Hematopoietic multipotent progenitor cell treated with erythropoietin and hydrocortisone succinate and interleukin-3 and kit ligand, for 15 days (in vitro differentiated cells): ENCODE measurements at regions not wholly inside any gene's neighbourhood (a gene's known extent, or its start where the extent isn't known, plus 50 kb on each side); places are given as distances from the start of the nearest gene placed in this dataset.

Source experiments
- DNase-seq: peaks from one replicate; pipeline ENCODE4 v3.0.0-alpha.2; 2015; ENCODE audit warnings: low spot score

- no peak for DNase-seq
Observed at GRCh38 chr21:16013570-16013969, 283.8 kb downstream of the USP25 start.

DNA sequence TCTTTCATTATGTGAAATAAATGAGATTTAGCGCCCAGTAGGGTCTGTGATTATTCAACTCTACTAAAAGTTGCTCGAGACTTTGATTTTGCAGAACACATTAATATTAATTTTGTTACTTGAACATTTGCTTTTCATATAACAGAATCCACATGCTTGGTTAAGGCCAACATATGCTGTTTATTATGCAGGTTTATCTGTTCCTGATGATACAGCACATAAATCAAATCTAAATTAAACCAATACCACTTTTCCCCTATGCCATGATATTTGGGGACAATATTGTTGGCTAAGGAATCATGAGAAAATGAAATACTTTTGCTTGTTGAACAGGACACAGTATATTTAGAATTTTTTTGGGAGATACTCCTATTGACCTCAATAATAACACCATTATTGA lies 291.1 kb downstream of the USP25 start:
- DNase-seq, result no peak

- DNase-seq, result no peak
Observed at GRCh38 chr21:16022116-16022515, 292.3 kb downstream of the USP25 start.

- no peak for DNase-seq
Observed at GRCh38 chr21:16022921-16023320, 293.1 kb downstream of the USP25 start.

DNA sequence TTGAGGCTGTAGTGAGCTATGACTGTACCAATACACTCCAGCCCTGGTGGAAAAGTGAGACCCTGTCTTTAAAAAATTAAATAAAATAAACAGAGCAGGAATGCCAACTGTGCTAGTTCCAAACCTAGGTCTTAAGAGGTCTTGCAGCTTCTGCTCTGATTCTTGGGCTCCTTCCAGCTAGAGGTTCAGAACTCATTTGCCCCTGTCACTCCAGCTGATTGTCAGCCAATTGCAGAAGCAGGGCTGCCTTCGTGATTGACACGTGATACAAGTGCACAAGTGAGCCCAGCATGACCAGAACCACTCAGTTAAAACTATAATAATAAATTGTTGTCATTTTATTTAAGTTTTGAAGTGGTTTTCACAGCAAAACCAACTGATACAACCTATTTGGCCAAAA lies 298.4 kb downstream of the USP25 start:
- DNase-seq, result no peak

GRCh38 chr21:16028941-16029464 lies 299.2 kb downstream of the USP25 start:
- no peak for DNase-seq

GRCh38 chr21:16033193-16033592 lies 303.4 kb downstream of the USP25 start:
- no peak for DNase-seq

- DNase-seq, result no peak
Observed at GRCh38 chr21:16034446-16035190, 304.8 kb downstream of the USP25 start.

GRCh38 chr21:16037421-16037955 lies 307.7 kb downstream of the USP25 start:
- no peak for DNase-seq

- DNase-seq, result no peak
Observed at GRCh38 chr21:16040601-16041000, 310.8 kb downstream of the USP25 start.

DNA sequence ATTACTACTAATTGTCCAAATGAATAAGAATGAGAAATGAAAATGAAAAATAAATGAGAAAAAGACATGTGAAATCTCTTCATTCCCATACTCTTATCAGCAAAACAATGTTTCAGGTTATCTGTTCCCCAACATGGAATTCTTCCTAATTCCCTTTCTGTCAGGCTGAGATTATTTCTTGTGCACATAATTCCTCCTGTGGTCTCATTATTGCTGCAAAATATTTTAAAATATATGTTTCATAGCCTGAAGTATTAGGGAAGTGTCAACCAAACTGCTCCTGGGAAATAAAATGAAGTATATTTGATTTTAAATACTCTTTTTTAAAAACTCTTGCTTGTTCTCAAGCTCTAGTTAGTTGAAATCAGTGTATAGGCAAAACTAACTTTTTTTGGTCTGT lies 314.9 kb downstream of the USP25 start:
- DNase-seq, result no peak

- no peak for DNase-seq
Observed at GRCh38 chr21:16046656-16047330, 317.0 kb downstream of the USP25 start.

- DNase-seq, result no peak
Observed at GRCh38 chr21:16047904-16048303, 318.1 kb downstream of the USP25 start.

DNA sequence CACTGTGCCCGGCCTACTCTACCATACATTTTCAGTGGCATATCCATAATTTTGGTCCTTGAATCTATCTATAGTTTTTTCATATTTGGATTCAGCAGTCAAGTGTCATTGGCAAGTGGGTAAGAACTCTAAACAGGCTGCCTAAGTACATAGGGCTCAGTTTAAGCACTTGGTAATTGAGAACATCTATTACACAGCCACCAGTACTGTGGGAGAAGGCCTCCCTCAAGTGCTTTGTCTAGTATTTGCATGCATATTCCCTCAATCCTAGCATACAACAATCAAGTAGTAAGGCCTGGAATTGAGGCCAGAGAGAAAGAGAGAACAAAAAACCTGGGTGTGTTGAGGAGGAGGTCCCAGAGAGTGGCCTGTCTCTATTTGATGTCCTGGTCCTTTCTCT lies 325.2 kb downstream of the USP25 start:
- DNase-seq, result no peak

GRCh38 chr21:16058896-16059295 lies 329.1 kb downstream of the USP25 start:
- no peak for DNase-seq

GRCh38 chr21:16059981-16060380 lies 330.2 kb downstream of the USP25 start:
- no peak for DNase-seq

DNA sequence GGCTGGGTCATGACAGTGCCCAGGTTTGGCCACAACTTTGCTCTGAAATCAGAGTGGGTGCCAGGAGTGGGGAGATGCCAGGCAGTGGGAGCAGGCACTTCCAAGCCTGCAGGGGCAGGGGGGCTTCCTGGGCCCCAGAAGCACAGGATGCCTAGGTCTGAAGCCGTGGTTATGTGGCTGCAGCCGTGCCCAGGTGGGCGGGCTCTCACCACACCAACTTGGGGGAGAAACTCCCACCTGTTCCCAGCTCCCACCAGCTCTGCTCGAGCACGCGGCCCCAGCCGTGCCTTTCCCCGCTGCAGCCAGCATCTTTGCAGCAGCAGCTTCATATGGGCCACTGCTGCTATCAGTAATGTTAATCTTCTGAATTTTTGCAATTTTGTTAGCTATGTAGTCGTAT lies 331.4 kb downstream of the USP25 start:
- no peak for DNase-seq

DNA sequence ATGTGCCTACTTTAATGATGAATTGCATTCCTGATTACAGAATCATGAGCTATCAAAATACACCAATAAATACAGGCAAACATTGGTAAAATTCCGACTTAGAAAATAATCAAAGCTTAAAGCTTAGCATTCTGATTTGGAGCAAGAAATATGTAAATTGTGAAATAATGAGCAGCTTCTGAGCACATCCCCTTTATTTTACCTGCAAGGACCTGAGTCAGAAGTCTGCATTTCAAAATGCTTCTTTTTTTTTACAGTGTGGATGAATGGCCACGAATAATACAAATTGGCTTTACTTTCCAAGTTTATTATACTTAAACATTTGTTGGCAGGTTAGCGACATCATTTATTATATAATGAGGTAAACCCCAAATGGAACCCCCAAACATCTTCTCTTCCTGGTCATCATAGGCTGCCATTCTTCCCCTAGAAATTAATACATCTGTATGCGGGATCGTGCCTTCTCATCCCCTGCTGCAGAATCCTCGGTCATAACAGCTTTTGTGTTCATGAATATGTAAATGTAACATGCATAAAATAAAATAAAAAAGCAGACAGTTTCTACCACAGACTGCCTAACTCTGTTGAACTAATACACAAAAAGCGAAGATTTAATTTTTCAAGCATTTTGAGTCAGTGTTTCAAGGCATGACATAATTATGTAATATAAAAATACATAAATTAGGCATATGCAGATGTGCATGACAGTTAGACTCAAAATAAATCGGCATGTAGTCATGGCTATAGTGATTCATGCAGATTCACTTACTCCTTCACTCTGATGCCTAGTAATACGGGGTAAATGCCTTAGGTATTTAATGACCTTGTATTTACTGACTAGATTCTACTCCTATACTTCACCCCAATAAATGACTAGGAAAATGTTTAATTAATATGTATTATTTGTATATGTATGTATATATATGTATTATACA lies 339.7 kb downstream of the USP25 start:
- no peak for DNase-seq

DNA sequence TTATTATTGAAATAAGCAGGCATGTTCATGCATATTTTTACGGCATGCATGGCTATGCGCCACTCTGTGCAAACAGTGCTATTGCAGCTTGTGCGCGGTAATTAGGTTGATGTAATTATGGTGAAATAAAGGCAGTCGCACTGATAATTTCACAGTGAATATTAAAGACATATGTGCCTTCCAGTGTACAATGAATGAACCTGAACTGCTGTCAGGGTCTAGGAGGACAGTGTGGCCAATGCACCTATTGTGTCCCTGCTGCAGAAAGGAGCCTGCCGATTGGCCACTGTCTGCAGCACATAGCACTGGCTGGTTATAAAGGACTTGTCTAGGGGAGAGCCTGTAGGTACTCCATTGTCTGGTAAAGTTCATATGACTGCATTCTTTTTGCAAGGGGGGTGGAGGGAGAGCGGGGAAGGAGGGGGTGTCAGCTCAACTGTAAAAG lies 340.4 kb downstream of the USP25 start:
- no peak for DNase-seq

- no peak for DNase-seq
Observed at GRCh38 chr21:16071092-16071491, 341.3 kb downstream of the USP25 start.

DNA sequence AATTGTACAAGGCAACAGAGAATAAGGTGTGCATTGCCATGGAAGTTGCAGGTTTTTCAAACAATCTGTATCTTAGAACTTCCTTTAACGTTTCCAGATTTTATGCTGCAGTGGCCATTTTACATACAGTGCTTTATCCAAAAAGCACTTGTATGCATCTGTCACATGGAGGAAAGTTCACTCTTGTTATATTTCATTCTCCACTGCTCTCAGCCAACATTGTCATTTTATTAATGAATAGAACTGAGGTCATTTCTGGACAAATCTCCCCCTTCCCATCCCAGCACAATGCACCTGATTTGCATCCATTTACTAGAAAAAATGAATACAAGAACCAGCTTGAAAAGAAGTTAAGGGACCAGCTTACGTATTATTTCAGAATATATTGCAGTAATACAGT lies 342.0 kb downstream of the USP25 start:
- no peak for DNase-seq

- no peak for DNase-seq
Observed at GRCh38 chr21:16072221-16072620, 342.4 kb downstream of the USP25 start.
